Liver (tissue), 3 donors: ENCODE measurements at regions not wholly inside any gene's neighbourhood (a gene's known extent, or its start where the extent isn't known, plus 50 kb on each side); places are given as distances from the start of the nearest gene placed in this dataset.

Experiments used
- CTCF ChIP-seq: fragments of 150-350 bp; IDR thresholded peaks from 2 replicates; pipeline ENCODE4 v1.5.1; 2017; ENCODE audit warnings: improper control_type of control experiment, low read depth, low read length; ENCODE audit not compliant: missing input control
- EGR1 ChIP-seq, 2 donors: IDR thresholded peaks; 2 replicates each; pipeline ENCODE4 v1.6.1; 2016 to 2018; ENCODE audit warnings: antibody characterized with exemption in 2 of 2, low read depth in 2 of 2
- FOXA1 ChIP-seq: IDR thresholded peaks from 2 replicates; pipeline ENCODE4 v1.6.1; 2016; ENCODE audit warnings: antibody characterized with exemption
- GABPA ChIP-seq, 2 donors: IDR thresholded peaks in 1 of 2; conservative IDR thresholded peaks in 1 of 2; 2 replicates each; pipeline ENCODE4 v1.6.1; 2016; ENCODE audit warnings: antibody characterized with exemption in 2 of 2, mild to moderate bottlenecking in 1 of 2, moderate library complexity in 1 of 2
- JUND ChIP-seq, 2 donors: IDR thresholded peaks; 2 replicates each; pipeline ENCODE4 v1.6.1; 2016; ENCODE audit warnings: antibody characterized with exemption in 2 of 2
- NR2F2 ChIP-seq: IDR thresholded peaks from 2 replicates; pipeline ENCODE4 v1.6.1; 2016; ENCODE audit warnings: antibody characterized with exemption
- RAD21 ChIP-seq, 2 donors: IDR thresholded peaks; 2 replicates each; pipeline ENCODE4 v1.6.1; 2016; ENCODE audit warnings: antibody characterized with exemption in 2 of 2, mild to moderate bottlenecking in 2 of 2
- SP1 ChIP-seq: IDR thresholded peaks from 2 replicates; pipeline ENCODE4 v1.6.1; 2018; ENCODE audit warnings: antibody characterized with exemption, mild to moderate bottlenecking
- TAF1 ChIP-seq: conservative IDR thresholded peaks from 2 replicates; pipeline ENCODE4 v1.6.1; 2016; ENCODE audit warnings: antibody characterized with exemption, mild to moderate bottlenecking
- YY1 ChIP-seq: IDR thresholded peaks from 2 replicates; pipeline ENCODE4 v1.6.1; 2016; ENCODE audit warnings: antibody characterized with exemption, mild to moderate bottlenecking
- TF ChIP-seq, protein P1 (sequence below): IDR thresholded peaks from 2 replicates; pipeline ENCODE4 v1.6.1; 2016; ENCODE audit warnings: antibody characterized with exemption
- TF ChIP-seq, protein P2 (sequence below): IDR thresholded peaks from 2 replicates; pipeline ENCODE4 v1.6.1; 2016; ENCODE audit warnings: antibody characterized with exemption
- TF ChIP-seq, protein P3 (sequence below): IDR thresholded peaks from 2 replicates; pipeline ENCODE4 v1.6.1; 2016; ENCODE audit warnings: antibody characterized with exemption, mild to moderate bottlenecking
- donor health status: healthy.
- donor health status: healthy.

DNA sequence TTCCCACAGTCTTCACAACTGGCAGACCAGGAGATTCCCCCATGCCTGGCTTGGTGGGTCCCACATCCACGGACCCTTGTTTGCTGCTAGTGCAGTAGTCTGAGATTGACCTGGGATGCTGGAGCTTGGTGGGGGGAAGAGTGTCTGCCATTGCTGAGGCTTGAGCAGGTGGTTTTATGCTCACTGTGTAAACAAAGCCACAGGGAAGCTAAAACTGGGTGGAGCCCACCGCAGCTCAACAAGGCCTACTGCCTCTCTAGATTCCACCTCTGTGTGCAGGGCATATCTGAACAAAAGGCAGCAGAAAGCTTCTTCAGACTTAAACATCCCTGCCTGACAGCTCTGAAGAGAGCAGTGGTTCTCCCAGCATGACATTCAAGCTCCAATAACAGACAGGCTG, 177.3 kb upstream of the ETV3 start:
- TF ChIP-seq CTCF (no peak), FOXA1 (no peak), GABPA (IDR thresholded peaks at IDR 0.05 in 1 of 2, conservative IDR thresholded peaks at IDR 0.05 in 1 of 2) (no peak), NR2F2 (no peak), SP1 (no peak), JUND (IDR thresholded peaks at IDR 0.05) (no peak), RAD21 (IDR thresholded peaks at IDR 0.05) (no peak), EGR1 (IDR thresholded peaks at IDR 0.05; ENCODE audit: low read depth in 2 of 2) (no peak), YY1 (no peak), TAF1 (no peak)
- TF ChIP-seq, protein P1, sequence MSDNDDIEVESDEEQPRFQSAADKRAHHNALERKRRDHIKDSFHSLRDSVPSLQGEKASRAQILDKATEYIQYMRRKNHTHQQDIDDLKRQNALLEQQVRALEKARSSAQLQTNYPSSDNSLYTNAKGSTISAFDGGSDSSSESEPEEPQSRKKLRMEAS = no peak
- TF ChIP-seq, protein P2, sequence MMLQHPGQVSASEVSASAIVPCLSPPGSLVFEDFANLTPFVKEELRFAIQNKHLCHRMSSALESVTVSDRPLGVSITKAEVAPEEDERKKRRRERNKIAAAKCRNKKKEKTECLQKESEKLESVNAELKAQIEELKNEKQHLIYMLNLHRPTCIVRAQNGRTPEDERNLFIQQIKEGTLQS = no peak
- TF ChIP-seq, protein P3, sequence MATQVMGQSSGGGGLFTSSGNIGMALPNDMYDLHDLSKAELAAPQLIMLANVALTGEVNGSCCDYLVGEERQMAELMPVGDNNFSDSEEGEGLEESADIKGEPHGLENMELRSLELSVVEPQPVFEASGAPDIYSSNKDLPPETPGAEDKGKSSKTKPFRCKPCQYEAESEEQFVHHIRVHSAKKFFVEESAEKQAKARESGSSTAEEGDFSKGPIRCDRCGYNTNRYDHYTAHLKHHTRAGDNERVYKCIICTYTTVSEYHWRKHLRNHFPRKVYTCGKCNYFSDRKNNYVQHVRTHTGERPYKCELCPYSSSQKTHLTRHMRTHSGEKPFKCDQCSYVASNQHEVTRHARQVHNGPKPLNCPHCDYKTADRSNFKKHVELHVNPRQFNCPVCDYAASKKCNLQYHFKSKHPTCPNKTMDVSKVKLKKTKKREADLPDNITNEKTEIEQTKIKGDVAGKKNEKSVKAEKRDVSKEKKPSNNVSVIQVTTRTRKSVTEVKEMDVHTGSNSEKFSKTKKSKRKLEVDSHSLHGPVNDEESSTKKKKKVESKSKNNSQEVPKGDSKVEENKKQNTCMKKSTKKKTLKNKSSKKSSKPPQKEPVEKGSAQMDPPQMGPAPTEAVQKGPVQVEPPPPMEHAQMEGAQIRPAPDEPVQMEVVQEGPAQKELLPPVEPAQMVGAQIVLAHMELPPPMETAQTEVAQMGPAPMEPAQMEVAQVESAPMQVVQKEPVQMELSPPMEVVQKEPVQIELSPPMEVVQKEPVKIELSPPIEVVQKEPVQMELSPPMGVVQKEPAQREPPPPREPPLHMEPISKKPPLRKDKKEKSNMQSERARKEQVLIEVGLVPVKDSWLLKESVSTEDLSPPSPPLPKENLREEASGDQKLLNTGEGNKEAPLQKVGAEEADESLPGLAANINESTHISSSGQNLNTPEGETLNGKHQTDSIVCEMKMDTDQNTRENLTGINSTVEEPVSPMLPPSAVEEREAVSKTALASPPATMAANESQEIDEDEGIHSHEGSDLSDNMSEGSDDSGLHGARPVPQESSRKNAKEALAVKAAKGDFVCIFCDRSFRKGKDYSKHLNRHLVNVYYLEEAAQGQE = no peak
